Loucy (cell line): ENCODE measurements at regions not wholly inside any gene's neighbourhood (a gene's known extent, or its start where the extent isn't known, plus 50 kb on each side); places are given as distances from the start of the nearest gene placed in this dataset.

Source experiments
- H2AFZ ChIP-seq: fragments of 200-600 bp; sonication (generic); 2 replicates; pipeline ENCODE4 v1.6.0; 2016; ENCODE audit warnings: antibody characterized with exemption, mild to moderate bottlenecking, low read length, moderate library complexity
- H3F3A ChIP-seq: fragments of 200-600 bp; 2 replicates; pipeline ENCODE4 v1.6.0; 2016; ENCODE audit warnings: antibody characterized with exemption, low read depth, mild to moderate bottlenecking
- H3K27me3 ChIP-seq: fragments of 200-600 bp; sonication (generic); 2 replicates; pipeline ENCODE4 v1.6.1; 2014; ENCODE audit warnings: low read length, mild to moderate bottlenecking; ENCODE audit not compliant: insufficient read depth, poor library complexity, severe bottlenecking
- H3K36me3 ChIP-seq: fragments of 200-600 bp; sonication (generic); 2 replicates; pipeline ENCODE4 v1.6.1; 2016; ENCODE audit warnings: low read length; ENCODE audit not compliant: insufficient read depth
- H3K4me1 ChIP-seq: fragments of 200-600 bp; sonication (generic); 2 replicates; pipeline ENCODE4 v1.5.1; 2014; ENCODE audit warnings: low read length, mild to moderate bottlenecking; ENCODE audit not compliant: insufficient read depth, poor library complexity, severe bottlenecking
- H3K4me2 ChIP-seq: fragments of 200-600 bp; sonication (generic); 2 replicates; pipeline ENCODE4 v1.6.0; 2014; ENCODE audit warnings: antibody characterized with exemption, low read length, low read depth, mild to moderate bottlenecking; ENCODE audit not compliant: poor library complexity, severe bottlenecking
- H3K4me3 ChIP-seq: fragments of 200-600 bp; sonication (generic); 2 replicates; pipeline ENCODE4 v1.5.1; 2014; ENCODE audit warnings: low read length, mild to moderate bottlenecking, mixed read lengths; ENCODE audit not compliant: poor library complexity, severe bottlenecking
- H3K79me2 ChIP-seq: fragments of 200-600 bp; sonication (generic); 2 replicates; pipeline ENCODE4 v1.6.1; 2014; ENCODE audit warnings: low read length; ENCODE audit not compliant: insufficient read depth
- H3K9ac ChIP-seq: fragments of 200-600 bp; sonication (generic); 2 replicates; pipeline ENCODE4 v1.6.0; 2014; ENCODE audit warnings: mild to moderate bottlenecking, low read depth, low read length, moderate library complexity; ENCODE audit not compliant: poor library complexity, severe bottlenecking
- H3K9me2 ChIP-seq: fragments of 200-600 bp; sonication (generic); replicated peaks from 2 replicates; pipeline ENCODE4 v1.6.1; 2016; ENCODE audit warnings: low read depth, low read length, mixed read lengths
- H3K9me3 ChIP-seq: fragments of 200-600 bp; sonication (generic); 2 replicates; pipeline ENCODE4 v1.6.1; 2014; ENCODE audit warnings: mild to moderate bottlenecking, antibody characterized with exemption, low read length, low read depth; ENCODE audit not compliant: insufficient read depth
- H4K20me1 ChIP-seq: fragments of 200-600 bp; sonication (generic); 2 replicates; pipeline ENCODE4 v1.6.0; 2014; ENCODE audit warnings: antibody characterized with exemption, low read length, mild to moderate bottlenecking; ENCODE audit not compliant: insufficient read depth, poor library complexity, severe bottlenecking
- EZH2phosphoT487 ChIP-seq: fragments of 200-600 bp; IDR thresholded peaks from 2 replicates; pipeline ENCODE4 v1.6.1; 2018; ENCODE audit warnings: antibody characterized with exemption, mild to moderate bottlenecking, moderate library complexity, borderline replicate concordance
- TF ChIP-seq, protein P1 (sequence below): fragments of 200-600 bp; sonication (generic); conservative IDR thresholded peaks from 2 replicates; pipeline ENCODE4 v1.5.1; 2014; ENCODE audit warnings: mild to moderate bottlenecking, antibody characterized with exemption, low read length

DNA sequence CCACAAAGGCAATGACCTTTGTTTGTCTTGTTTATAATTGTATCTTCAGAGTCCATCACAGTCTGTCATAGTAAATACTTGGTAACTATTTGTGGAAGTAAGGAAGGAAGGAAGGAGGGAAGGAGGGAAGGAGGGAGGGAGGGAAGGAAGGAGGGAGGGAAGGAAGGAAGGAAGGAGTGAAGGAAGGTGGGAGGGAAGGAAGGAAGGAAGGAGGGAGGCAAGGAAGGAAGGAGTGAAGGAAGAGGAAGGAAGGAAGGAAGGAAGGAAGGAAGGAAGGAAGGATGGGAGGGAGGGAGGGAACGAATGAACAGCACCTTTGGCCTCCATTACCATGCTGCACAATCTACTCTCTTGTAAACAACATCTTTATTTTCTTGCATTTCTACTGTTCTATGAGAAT is 559.5 kb upstream of the PKN2 start:
- H3K4me3 ChIP-seq, result no peak overlapping the region

GRCh38 chr1:88126467-88126866 is 557.6 kb upstream of the PKN2 start:
- no peaks in the 10 kb centered on the region for H3K36me3 ChIP-seq
- H2AFZ ChIP-seq, result no peak overlapping the region
- no peaks in the 10 kb centered on the region for H3K27me3 ChIP-seq
- H3K9ac ChIP-seq, result no peak overlapping the region
- H3F3A ChIP-seq, result no peaks in the 10 kb centered on the region
- H3K79me2 ChIP-seq, result no peaks in the 10 kb centered on the region
- H3K4me3 ChIP-seq, result no peak overlapping the region
- no peak overlapping the region for H3K4me2 ChIP-seq
- no peaks in the 10 kb centered on the region for H3K4me1 ChIP-seq
- no peaks in the 10 kb centered on the region for H3K9me3 ChIP-seq
- H4K20me1 ChIP-seq, result no peaks in the 10 kb centered on the region
- no peaks in the 10 kb centered on the region for H3K9me2 ChIP-seq
- no peak for TF ChIP-seq EZH2phosphoT487
- TF ChIP-seq, protein P1, sequence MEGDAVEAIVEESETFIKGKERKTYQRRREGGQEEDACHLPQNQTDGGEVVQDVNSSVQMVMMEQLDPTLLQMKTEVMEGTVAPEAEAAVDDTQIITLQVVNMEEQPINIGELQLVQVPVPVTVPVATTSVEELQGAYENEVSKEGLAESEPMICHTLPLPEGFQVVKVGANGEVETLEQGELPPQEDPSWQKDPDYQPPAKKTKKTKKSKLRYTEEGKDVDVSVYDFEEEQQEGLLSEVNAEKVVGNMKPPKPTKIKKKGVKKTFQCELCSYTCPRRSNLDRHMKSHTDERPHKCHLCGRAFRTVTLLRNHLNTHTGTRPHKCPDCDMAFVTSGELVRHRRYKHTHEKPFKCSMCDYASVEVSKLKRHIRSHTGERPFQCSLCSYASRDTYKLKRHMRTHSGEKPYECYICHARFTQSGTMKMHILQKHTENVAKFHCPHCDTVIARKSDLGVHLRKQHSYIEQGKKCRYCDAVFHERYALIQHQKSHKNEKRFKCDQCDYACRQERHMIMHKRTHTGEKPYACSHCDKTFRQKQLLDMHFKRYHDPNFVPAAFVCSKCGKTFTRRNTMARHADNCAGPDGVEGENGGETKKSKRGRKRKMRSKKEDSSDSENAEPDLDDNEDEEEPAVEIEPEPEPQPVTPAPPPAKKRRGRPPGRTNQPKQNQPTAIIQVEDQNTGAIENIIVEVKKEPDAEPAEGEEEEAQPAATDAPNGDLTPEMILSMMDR, result no peak

More for the DNA sequence above, 559.5 kb upstream of the PKN2 start:
- H3K27me3 ChIP-seq, result no peaks in the 10 kb centered on the region
- H3F3A ChIP-seq, result no peaks in the 10 kb centered on the region
- TF ChIP-seq EZH2phosphoT487, result no peak
- H3K9me2 ChIP-seq, result no peaks in the 10 kb centered on the region
- no peaks in the 10 kb centered on the region for H3K79me2 ChIP-seq
- H3K9me3 ChIP-seq, result no peaks in the 10 kb centered on the region
- H2AFZ ChIP-seq, result no peak overlapping the region
- no peak overlapping the region for H3K9ac ChIP-seq
- H3K4me2 ChIP-seq, result no peak overlapping the region
- no peaks in the 10 kb centered on the region for H3K4me1 ChIP-seq
- no peaks in the 10 kb centered on the region for H4K20me1 ChIP-seq
- H3K36me3 ChIP-seq, result no peaks in the 10 kb centered on the region

GRCh38 chr1:88133991-88134390 is 550.1 kb upstream of the PKN2 start:
- H3K4me2 ChIP-seq, result no peak overlapping the region
- no peak for TF ChIP-seq EZH2phosphoT487
- TF ChIP-seq, protein P1, result no peak

More at GRCh38 chr1:88133991-88134390, 550.1 kb upstream of the PKN2 start:
- H3F3A ChIP-seq, result no peaks in the 10 kb centered on the region
- no peaks in the 10 kb centered on the region for H4K20me1 ChIP-seq
- no peak overlapping the region for H3K9ac ChIP-seq
- H3K27me3 ChIP-seq, result no peaks in the 10 kb centered on the region
- H3K9me3 ChIP-seq, result no peaks in the 10 kb centered on the region
- H3K4me3 ChIP-seq, result no peak overlapping the region
- no peak overlapping the region for H2AFZ ChIP-seq
- no peaks in the 10 kb centered on the region for H3K4me1 ChIP-seq
- H3K36me3 ChIP-seq, result no peaks in the 10 kb centered on the region
- H3K9me2 ChIP-seq, result no peaks in the 10 kb centered on the region
- H3K79me2 ChIP-seq, result no peaks in the 10 kb centered on the region
